Activated CD4-positive, alpha-beta T cell treated with anti-CD3 and anti-CD28 coated beads for 36 hours (primary cell): ENCODE measurements at regions not wholly inside any gene's neighbourhood (a gene's known extent, or its start where the extent isn't known, plus 50 kb on each side); places are given as distances from the start of the nearest gene placed in this dataset.

Experiments used
- ATAC-seq: fragments of 200-7000 bp; cut with Tn5 transposase; one replicate; pipeline ENCODE4 v1.10.0; 2021; ENCODE audit warnings: mild to moderate bottlenecking, moderate library complexity
- CTCF ChIA-PET: fragments of 350-600 bp; sonication (Branson Sonifier 250); formaldehyde crosslinking; loops from one replicate; lab custom pipeline; 2021; ENCODE audit warnings: antibody characterized with exemption; lab: Charles Lee
- POLR2A ChIA-PET: fragments of 350-600 bp; sonication (Branson Sonifier 250); formaldehyde crosslinking; loops from one replicate; lab custom pipeline; 2021; ENCODE audit warnings: antibody characterized with exemption, inconsistent platforms; lab: Charles Lee
- DNase-seq: peaks from one replicate; pipeline ENCODE4 v3.0.0-alpha.2; 2020
- H3K27ac Mint-ChIP-seq: one replicate; pipeline ENCODE4 v1.8.0; 2021; ENCODE audit warnings: mixed read lengths
- H3K27me3 Mint-ChIP-seq: one replicate; pipeline ENCODE4 v1.8.0; 2021; ENCODE audit warnings: mixed read lengths
- H3K36me3 Mint-ChIP-seq: one replicate; pipeline ENCODE4 v1.8.0; 2021; ENCODE audit warnings: low read depth, mixed read lengths
- H3K4me1 Mint-ChIP-seq: one replicate; pipeline ENCODE4 v1.8.0; 2021; ENCODE audit warnings: mixed read lengths
- H3K4me3 Mint-ChIP-seq: one replicate; pipeline ENCODE4 v1.8.0; 2021; ENCODE audit warnings: mild to moderate bottlenecking, moderate library complexity, mixed read lengths
- H3K9me3 Mint-ChIP-seq: one replicate; pipeline ENCODE4 v1.8.0; 2021; ENCODE audit warnings: low read depth, mixed read lengths
- intact Hi-C, 2 experiments: fragments of 100-400 bp; cut with DNase I in 1 of 2; cut with micrococcal nuclease in 1 of 2; formaldehyde crosslinking; loops; one replicate each; pipeline versions ENCODE4 v1.14.2 to v1.15.1; 2022 to 2024; cut with DNase I, micrococcal nuclease

- ChIA-PET CTCF (interaction anchor here (0.5 to 2.0 kb wide), 12 partner anchors 8 to 489 kb away, joined by 3 to 11 read pairs (median 4); no protein-coding TSS in a partner anchor), POLR2A (no interaction called here)
- ATAC-seq (no peak), DNase-seq (no peak)
- Mint-ChIP-seq H3K27me3 (no peaks in the 10 kb centered on the region), H3K27ac (no peak overlapping the region), H3K36me3 (no peaks in the 10 kb centered on the region), H3K9me3 (peaks cover 4% of the 10 kb centered on the region), H3K4me1 (peaks cover 27% of the 10 kb centered on the region), H3K4me3 (no peak overlapping the region)
- intact Hi-C loops = loop anchor here in 1 of 2 experiments (10.0 kb wide), 1 partner anchor 149 kb away; no protein-coding TSS in a partner anchor
Observed at GRCh38 chr7:7105800-7106582, 76.4 kb upstream of the C1GALT1 start.

DNA sequence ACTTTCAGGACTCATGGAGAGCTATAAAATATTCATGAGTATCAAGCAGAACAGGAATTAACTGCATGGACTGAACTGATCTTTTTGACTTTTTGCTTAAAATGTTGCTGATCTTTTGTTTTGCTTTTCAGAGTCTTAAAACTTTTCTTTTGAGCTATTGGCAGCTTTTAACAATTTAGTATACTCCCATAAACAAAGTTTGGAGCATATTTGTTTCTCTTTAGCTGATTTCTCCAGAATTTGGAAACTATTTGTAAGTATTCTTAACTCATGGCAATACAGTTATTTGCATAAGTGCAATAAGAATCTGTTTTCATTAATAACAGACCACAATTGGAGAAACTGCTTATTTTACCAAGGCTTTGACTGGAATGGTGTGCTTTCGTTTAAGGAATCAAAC lies 73.4 kb upstream of the C1GALT1 start:
- Mint-ChIP-seq H3K27ac (no peak overlapping the region), H3K27me3 (no peaks in the 10 kb centered on the region), H3K36me3 (no peaks in the 10 kb centered on the region), H3K4me1 (peaks cover 22% of the 10 kb centered on the region), H3K4me3 (no peak overlapping the region), H3K9me3 (peaks cover 4% of the 10 kb centered on the region)
- no peak for ATAC-seq
- ChIA-PET CTCF (interaction anchor here (1.1 kb wide), 1 partner anchor 44 kb away, joined by 3 read pairs; no protein-coding TSS in a partner anchor), POLR2A (no interaction called here)
- DNase-seq = no peak
- intact Hi-C loops = loop anchor here in 1 of 2 experiments (10.0 kb wide), 1 partner anchor 146 kb away; no protein-coding TSS in a partner anchor

DNA sequence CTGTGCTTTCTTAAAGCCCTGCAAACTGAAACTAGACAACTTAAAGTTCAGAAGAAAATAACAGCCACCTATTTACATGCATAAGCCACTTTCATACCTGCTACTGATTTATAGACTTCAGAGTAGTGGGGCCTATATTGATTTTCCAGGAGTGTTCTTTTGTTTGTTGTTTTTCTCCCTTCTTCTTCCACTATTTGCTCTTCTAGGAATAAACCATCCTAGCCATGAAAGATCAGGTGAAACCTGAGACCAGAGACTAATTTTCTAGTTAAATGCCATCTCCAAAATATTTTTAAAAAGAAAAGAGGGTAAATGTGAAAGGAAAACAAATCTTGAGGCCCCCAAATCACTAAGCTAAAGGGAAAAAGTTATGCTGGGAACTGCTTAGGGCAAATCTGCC lies 72.4 kb upstream of the C1GALT1 start:
- H3K4me1 Mint-ChIP-seq = peaks cover 12% of the 10 kb centered on the region
- DNase-seq (no peak), ATAC-seq (no peak)
- ChIA-PET POLR2A (no interaction called here), CTCF (interaction anchor here (1.3 kb wide), 1 partner anchor 10 kb away, joined by 4 read pairs; no protein-coding TSS in a partner anchor)
- peaks cover 4% of the 10 kb centered on the region for H3K9me3 Mint-ChIP-seq
- no peaks in the 10 kb centered on the region for H3K36me3 Mint-ChIP-seq
- H3K4me3 Mint-ChIP-seq = no peak overlapping the region
- H3K27ac Mint-ChIP-seq = no peak overlapping the region
- intact Hi-C loops = loop anchor here in 1 of 2 experiments (10.0 kb wide), 1 partner anchor 145 kb away; no protein-coding TSS in a partner anchor
- H3K27me3 Mint-ChIP-seq = no peaks in the 10 kb centered on the region

DNA sequence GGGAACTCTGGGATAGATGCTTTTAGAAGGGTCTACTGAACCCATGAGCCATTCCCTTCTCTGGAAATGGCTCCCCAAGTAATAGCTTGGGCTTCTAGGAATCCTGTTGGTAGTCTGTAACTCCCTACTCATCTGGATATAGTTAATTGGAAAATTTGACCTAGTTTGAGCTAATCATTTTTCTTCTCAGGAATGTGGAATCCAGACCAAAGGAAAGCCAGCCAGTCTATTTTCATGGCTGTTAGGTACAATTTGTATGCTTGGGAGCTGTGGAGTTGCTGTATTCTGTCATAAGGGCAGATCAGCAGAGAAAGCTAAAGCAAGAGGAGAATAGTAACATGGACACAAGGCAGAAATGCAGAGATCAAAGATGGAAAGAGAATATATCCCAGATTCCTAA lies 71.6 kb upstream of the C1GALT1 start:
- intact Hi-C loops = no loop called here
- H3K27ac Mint-ChIP-seq = no peak overlapping the region
- peaks cover 4% of the 10 kb centered on the region for H3K9me3 Mint-ChIP-seq
- POLR2A ChIA-PET = no interaction called here
- DNase-seq = no peak
- no peak overlapping the region for H3K4me3 Mint-ChIP-seq
- no peaks in the 10 kb centered on the region for H3K27me3 Mint-ChIP-seq
- peaks cover 5% of the 10 kb centered on the region for H3K4me1 Mint-ChIP-seq
- CTCF ChIA-PET = interaction anchor here (1.1 to 1.3 kb wide), 2 partner anchors 9 to 19 kb away, joined by 4 read pairs; no protein-coding TSS in a partner anchor
- ATAC-seq = no peak
- H3K36me3 Mint-ChIP-seq = no peaks in the 10 kb centered on the region

- intact Hi-C loops = no loop called here
- CTCF ChIA-PET = interaction anchor here (1.0 to 1.3 kb wide), 2 partner anchors 10 to 21 kb away, joined by 3 to 4 read pairs; no protein-coding TSS in a partner anchor
Observed at GRCh38 chr7:7112868-7113267, 69.5 kb upstream of the C1GALT1 start.

GRCh38 chr7:7114575-7115291 lies 67.6 kb upstream of the C1GALT1 start:
- DNase-seq (no peak), ATAC-seq (no peak)
- intact Hi-C loops = no loop called here
- Mint-ChIP-seq H3K4me3 (no peak overlapping the region), H3K36me3 (no peaks in the 10 kb centered on the region), H3K27ac (no peak overlapping the region), H3K4me1 (no peaks in the 10 kb centered on the region), H3K27me3 (no peaks in the 10 kb centered on the region), H3K9me3 (no peaks in the 10 kb centered on the region)
- ChIA-PET POLR2A (no interaction called here), CTCF (interaction anchor here (0.5 to 2.3 kb wide), 3 partner anchors 9 to 311 kb away, joined by 3 to 8 read pairs (median 4); no protein-coding TSS in a partner anchor)

More at GRCh38 chr7:7112868-7113267, 69.5 kb upstream of the C1GALT1 start:
- Mint-ChIP-seq H3K9me3 (peaks cover 4% of the 10 kb centered on the region), H3K4me1 (no peaks in the 10 kb centered on the region), H3K27me3 (no peaks in the 10 kb centered on the region), H3K4me3 (no peak overlapping the region), H3K27ac (no peak overlapping the region), H3K36me3 (no peaks in the 10 kb centered on the region)
- ATAC-seq (no peak), DNase-seq (no peak)
- POLR2A ChIA-PET = no interaction called here

- no peak for ATAC-seq
- H3K27me3 Mint-ChIP-seq = no peaks in the 10 kb centered on the region
- H3K36me3 Mint-ChIP-seq = no peaks in the 10 kb centered on the region
- H3K27ac Mint-ChIP-seq = no peak overlapping the region
- no peak overlapping the region for H3K4me3 Mint-ChIP-seq
- H3K4me1 Mint-ChIP-seq = no peaks in the 10 kb centered on the region
- intact Hi-C loops = no loop called here
- no peaks in the 10 kb centered on the region for H3K9me3 Mint-ChIP-seq
- POLR2A ChIA-PET = no interaction called here
- no peak for DNase-seq
- CTCF ChIA-PET = interaction anchor here (1.3 kb wide), 1 partner anchor 13 kb away, joined by 6 read pairs; no protein-coding TSS in a partner anchor
Observed at GRCh38 chr7:7117935-7118586, 64.3 kb upstream of the C1GALT1 start.

DNA sequence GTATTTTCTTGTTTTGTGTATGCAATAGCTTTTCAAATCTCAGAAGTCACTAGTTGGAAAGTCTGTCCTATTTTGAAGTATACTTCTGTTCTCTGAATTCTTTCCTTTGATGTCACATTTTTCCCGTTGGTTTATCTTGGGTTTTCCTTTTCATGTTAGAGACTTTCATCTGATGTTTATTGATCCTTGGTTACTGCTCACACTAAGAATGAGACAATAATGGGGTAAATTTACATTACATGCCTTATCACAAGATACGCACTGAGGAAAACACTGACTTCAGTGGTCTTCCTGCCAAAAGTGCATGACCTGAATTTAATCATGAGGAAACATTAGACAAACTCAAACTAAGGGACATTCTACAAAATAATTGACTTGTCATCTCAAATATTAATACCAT lies 63.5 kb upstream of the C1GALT1 start:
- H3K4me1 Mint-ChIP-seq = no peaks in the 10 kb centered on the region
- ATAC-seq = no peak
- H3K27me3 Mint-ChIP-seq = no peaks in the 10 kb centered on the region
- H3K4me3 Mint-ChIP-seq = no peak overlapping the region
- no peak for DNase-seq
- CTCF ChIA-PET = no interaction called here
- no peaks in the 10 kb centered on the region for H3K36me3 Mint-ChIP-seq
- intact Hi-C loops = no loop called here
- no peaks in the 10 kb centered on the region for H3K9me3 Mint-ChIP-seq
- POLR2A ChIA-PET = no interaction called here
- no peak overlapping the region for H3K27ac Mint-ChIP-seq

DNA sequence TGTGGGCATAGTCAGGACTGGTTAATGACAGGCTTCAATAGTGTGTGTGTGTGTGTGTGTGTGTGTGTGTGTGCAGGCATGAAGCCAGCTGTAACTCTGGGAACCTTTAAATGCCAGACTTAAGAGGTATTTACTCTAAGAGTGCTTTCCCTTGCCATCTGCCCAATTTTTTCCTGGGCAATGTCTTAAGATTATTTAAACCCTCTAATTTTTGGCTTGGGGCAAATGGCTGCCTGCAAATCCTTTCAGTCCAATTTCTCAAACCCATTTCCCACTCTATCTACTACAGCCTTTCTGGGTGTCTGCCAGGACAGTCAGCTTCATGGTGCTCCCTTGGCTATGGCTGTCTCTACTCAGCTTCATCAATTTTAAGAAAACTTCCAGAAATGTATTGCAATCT lies 62.6 kb upstream of the C1GALT1 start:
- Mint-ChIP-seq H3K9me3 (no peaks in the 10 kb centered on the region), H3K4me3 (no peak overlapping the region), H3K27ac (no peak overlapping the region), H3K4me1 (no peaks in the 10 kb centered on the region), H3K36me3 (no peaks in the 10 kb centered on the region), H3K27me3 (no peaks in the 10 kb centered on the region)
- DNase-seq (no peak), ATAC-seq (no peak)
- CTCF ChIA-PET = interaction anchor here (0.6 to 1.4 kb wide), 3 partner anchors 10 to 763 kb away, joined by 3 to 4 read pairs (median 3); no protein-coding TSS in a partner anchor
- POLR2A ChIA-PET = no interaction called here
- intact Hi-C loops = no loop called here

DNA sequence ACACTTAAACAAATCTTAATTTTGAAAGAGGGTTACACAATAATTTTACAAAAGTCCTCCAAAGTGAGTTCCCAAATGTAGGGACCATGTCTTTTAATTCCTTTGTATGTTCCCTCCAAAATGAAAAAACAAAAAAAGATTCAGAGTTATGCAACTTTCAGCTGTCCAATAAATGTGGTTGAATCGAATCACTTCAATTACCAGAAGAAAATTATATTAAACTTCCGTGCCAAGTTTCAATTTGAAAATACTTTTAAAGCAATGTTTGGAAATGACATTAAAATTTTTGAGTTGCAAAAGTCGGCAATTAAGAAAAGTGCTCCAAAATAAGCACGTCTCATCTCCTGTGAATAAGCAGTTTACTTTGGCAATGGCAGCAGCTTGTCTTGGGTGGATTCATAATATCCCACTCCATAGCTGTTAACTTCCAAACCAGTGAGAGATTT lies 60.3 kb upstream of the C1GALT1 start:
- POLR2A ChIA-PET = no interaction called here
- intact Hi-C loops = no loop called here

DNA sequence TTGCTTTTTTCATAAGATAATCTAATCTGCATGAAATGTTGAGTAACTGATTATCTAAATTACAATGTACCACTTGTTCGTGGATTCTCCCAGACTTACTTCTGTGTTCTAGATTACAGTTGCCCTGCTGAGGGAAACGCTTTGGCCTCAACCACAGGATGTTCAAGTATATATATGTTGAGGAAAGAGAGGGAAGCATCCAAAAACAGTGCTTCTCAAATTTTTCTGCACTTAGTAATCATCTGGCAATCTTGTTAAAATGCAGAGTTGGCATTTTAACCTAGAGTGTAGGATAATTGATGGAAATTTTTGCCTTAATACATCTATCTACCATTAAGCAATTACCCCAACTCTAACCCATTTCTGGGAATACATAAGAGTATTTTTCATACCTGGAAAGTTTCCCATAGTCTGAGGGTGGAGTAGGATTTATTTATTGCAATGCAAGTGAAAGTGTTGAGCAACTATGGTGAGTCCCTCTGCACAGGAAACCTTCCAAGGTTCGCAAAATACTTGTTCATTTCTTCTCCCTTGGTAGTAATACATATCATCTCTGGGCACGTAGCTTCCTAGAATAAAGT lies 59.6 kb upstream of the C1GALT1 start:
- ChIA-PET CTCF (no interaction called here), POLR2A (no interaction called here)
- no peaks in the 10 kb centered on the region for H3K9me3 Mint-ChIP-seq
- no peak overlapping the region for H3K27ac Mint-ChIP-seq
- intact Hi-C loops = no loop called here
- DNase-seq (no peak), ATAC-seq (no peak)
- no peaks in the 10 kb centered on the region for H3K36me3 Mint-ChIP-seq
- H3K27me3 Mint-ChIP-seq = no peaks in the 10 kb centered on the region
- H3K4me3 Mint-ChIP-seq = no peak overlapping the region
- no peaks in the 10 kb centered on the region for H3K4me1 Mint-ChIP-seq

More for the DNA sequence above, 60.3 kb upstream of the C1GALT1 start:
- Mint-ChIP-seq H3K27me3 (no peaks in the 10 kb centered on the region), H3K4me3 (no peak overlapping the region), H3K36me3 (no peaks in the 10 kb centered on the region), H3K27ac (no peak overlapping the region), H3K9me3 (no peaks in the 10 kb centered on the region), H3K4me1 (no peaks in the 10 kb centered on the region)
- ATAC-seq (no peak), DNase-seq (no peak)
- CTCF ChIA-PET = interaction anchor here (0.7 to 1.1 kb wide), 2 partner anchors 17 to 206 kb away, joined by 3 to 4 read pairs; no protein-coding TSS in a partner anchor
